ENCODE measurements at regions not wholly inside any gene's neighbourhood (a gene's known extent, or its start where the extent isn't known, plus 50 kb on each side); places are given as distances from the start of the nearest gene placed in this dataset.

DNA sequence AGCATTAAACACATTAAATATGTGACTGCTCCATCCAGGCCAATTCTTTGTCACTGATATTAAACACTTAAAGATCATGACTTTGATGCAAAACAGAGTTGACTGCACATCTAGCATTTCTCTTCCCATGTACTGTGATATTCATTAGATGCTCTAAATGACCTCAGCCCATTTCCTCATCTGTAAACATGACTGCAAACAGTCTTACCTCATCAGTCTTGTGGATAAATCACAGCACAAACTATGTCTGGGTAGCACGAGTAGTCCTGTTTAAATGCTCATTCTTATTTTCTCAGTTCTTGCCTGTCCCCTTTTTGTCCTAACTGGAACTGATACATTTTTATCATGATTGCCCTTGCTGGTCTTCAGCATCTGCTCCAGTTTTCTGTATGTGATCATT is 1974.8 kb upstream of the LRRTM1 start:
- FAIRE-seq (no peak), ATAC-seq (no peak), DNase-seq (ENCODE audit: low read depth, low spot score) (no peak)
- intact Hi-C loops (cut with micrococcal nuclease; ENCODE audit: unreplicated experiment): no loop called here
- Histone ChIP-seq H3K27ac (ENCODE audit: control insufficient read depth, insufficient read depth) (no peak overlapping the region), H3K36me3 (ENCODE audit: control insufficient read depth in 2 of 2, insufficient read depth in 2 of 2, low read length in 1 of 2) (no peaks in the 10 kb centered on the region), H3K27me3 (replicated peaks in 1 of 2; ENCODE audit: control insufficient read depth in 2 of 2, insufficient read depth in 2 of 2, low read length in 1 of 2) (no peaks in the 10 kb centered on the region), H3K4me1 (ENCODE audit: control insufficient read depth, insufficient read depth, low read length) (no peaks in the 10 kb centered on the region), H3K9me3 (replicated peaks; ENCODE audit: control insufficient read depth, insufficient read depth, low read length) (no peaks in the 10 kb centered on the region), H4K20me1 (ENCODE audit: control insufficient read depth, insufficient read depth) (no peaks in the 10 kb centered on the region), H3K4me2 (ENCODE audit: control insufficient read depth, insufficient read depth) (no peak overlapping the region), H3K79me2 (ENCODE audit: control insufficient read depth, insufficient read depth, low read length) (no peaks in the 10 kb centered on the region), H3K4me3 (no peak overlapping the region), H2AFZ (ENCODE audit: control insufficient read depth, low read depth, low read length) (no peak overlapping the region), H3K9ac (ENCODE audit: control insufficient read depth, insufficient read depth, low read length) (no peak overlapping the region)
- SMC1A ChIA-PET (ENCODE audit: uncharacterized antibody, unreplicated experiment): interaction anchor here (0.5 to 1.5 kb wide), 4 partner anchors 36 to 918 kb away, joined by 3 read pairs; no protein-coding TSS in a partner anchor
- POLR2A ChIA-PET: no interaction called here
- BruUV-seq (replicated peaks): no TSS peak
- WGBS (ENCODE audit: insufficient coverage, insufficient replicate concordance, low lambda C conversion rate, missing lambda C conversion rate): 0% methylated on average over 1 of the region's 1 CpG
- in situ Hi-C loops (cut with MboI): no loop called here
- RAD21 ChIA-PET (ENCODE audit: unreplicated experiment): no interaction called here
- CTCF ChIA-PET: interaction anchor here (1.1 kb wide), 1 partner anchor 16 kb away, joined by 3 read pairs; no protein-coding TSS in a partner anchor
- TF ChIP-seq POLR2AphosphoS2 (IDR thresholded peaks at IDR 0.05; ENCODE audit: low read depth, low read length) (no peak), NFIC (IDR thresholded peaks at IDR 0.05; ENCODE audit: low read depth, low read length) (no peak), JUND (IDR thresholded peaks at IDR 0.05; ENCODE audit: low read depth, low read length) (no peak), CBX5 (IDR thresholded peaks at IDR 0.05; ENCODE audit: low read depth) (no peak), PML (IDR thresholded peaks at IDR 0.05; ENCODE audit: low read length) (no peak), BACH1 (IDR thresholded peaks at IDR 0.05; ENCODE audit: borderline replicate concordance) (no peak), CEBPB (IDR thresholded peaks at IDR 0.05; ENCODE audit: borderline replicate concordance in 1 of 2, low read depth in 2 of 2, low read length in 2 of 2) (no peak), NBN (IDR thresholded peaks at IDR 0.05) (no peak), SMAD1 (IDR thresholded peaks at IDR 0.05; ENCODE audit: low read depth, partially characterized antibody) (no peak), RUNX3 (IDR thresholded peaks at IDR 0.05; ENCODE audit: low read length) (no peak), EGR1 (IDR thresholded peaks at IDR 0.05; ENCODE audit: borderline replicate concordance in 1 of 2, low read depth in 2 of 2, low read length in 2 of 2) (no peak), POU2F2 (IDR thresholded peaks at IDR 0.05; ENCODE audit: borderline replicate concordance, low read depth, low read length) (no peak), CBFB (IDR thresholded peaks at IDR 0.05; ENCODE audit: low read depth) (no peak), TCF3 (IDR thresholded peaks at IDR 0.05; ENCODE audit: borderline replicate concordance, insufficient read depth, low read depth, low read length) (no peak), CHD4 (IDR thresholded peaks at IDR 0.05) (no peak)
- TF ChIP-seq, protein P1, sequence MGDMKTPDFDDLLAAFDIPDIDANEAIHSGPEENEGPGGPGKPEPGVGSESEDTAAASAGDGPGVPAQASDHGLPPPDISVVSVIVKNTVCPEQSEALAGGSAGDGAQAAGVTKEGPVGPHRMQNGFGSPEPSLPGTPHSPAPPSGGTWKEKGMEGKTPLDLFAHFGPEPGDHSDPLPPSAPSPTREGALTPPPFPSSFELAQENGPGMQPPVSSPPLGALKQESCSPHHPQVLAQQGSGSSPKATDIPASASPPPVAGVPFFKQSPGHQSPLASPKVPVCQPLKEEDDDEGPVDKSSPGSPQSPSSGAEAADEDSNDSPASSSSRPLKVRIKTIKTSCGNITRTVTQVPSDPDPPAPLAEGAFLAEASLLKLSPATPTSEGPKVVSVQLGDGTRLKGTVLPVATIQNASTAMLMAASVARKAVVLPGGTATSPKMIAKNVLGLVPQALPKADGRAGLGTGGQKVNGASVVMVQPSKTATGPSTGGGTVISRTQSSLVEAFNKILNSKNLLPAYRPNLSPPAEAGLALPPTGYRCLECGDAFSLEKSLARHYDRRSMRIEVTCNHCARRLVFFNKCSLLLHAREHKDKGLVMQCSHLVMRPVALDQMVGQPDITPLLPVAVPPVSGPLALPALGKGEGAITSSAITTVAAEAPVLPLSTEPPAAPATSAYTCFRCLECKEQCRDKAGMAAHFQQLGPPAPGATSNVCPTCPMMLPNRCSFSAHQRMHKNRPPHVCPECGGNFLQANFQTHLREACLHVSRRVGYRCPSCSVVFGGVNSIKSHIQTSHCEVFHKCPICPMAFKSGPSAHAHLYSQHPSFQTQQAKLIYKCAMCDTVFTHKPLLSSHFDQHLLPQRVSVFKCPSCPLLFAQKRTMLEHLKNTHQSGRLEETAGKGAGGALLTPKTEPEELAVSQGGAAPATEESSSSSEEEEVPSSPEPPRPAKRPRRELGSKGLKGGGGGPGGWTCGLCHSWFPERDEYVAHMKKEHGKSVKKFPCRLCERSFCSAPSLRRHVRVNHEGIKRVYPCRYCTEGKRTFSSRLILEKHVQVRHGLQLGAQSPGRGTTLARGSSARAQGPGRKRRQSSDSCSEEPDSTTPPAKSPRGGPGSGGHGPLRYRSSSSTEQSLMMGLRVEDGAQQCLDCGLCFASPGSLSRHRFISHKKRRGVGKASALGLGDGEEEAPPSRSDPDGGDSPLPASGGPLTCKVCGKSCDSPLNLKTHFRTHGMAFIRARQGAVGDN (IDR thresholded peaks at IDR 0.05): no peak
- TF ChIP-seq, protein P2, sequence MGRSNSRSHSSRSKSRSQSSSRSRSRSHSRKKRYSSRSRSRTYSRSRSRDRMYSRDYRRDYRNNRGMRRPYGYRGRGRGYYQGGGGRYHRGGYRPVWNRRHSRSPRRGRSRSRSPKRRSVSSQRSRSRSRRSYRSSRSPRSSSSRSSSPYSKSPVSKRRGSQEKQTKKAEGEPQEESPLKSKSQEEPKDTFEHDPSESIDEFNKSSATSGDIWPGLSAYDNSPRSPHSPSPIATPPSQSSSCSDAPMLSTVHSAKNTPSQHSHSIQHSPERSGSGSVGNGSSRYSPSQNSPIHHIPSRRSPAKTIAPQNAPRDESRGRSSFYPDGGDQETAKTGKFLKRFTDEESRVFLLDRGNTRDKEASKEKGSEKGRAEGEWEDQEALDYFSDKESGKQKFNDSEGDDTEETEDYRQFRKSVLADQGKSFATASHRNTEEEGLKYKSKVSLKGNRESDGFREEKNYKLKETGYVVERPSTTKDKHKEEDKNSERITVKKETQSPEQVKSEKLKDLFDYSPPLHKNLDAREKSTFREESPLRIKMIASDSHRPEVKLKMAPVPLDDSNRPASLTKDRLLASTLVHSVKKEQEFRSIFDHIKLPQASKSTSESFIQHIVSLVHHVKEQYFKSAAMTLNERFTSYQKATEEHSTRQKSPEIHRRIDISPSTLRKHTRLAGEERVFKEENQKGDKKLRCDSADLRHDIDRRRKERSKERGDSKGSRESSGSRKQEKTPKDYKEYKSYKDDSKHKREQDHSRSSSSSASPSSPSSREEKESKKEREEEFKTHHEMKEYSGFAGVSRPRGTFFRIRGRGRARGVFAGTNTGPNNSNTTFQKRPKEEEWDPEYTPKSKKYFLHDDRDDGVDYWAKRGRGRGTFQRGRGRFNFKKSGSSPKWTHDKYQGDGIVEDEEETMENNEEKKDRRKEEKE (IDR thresholded peaks at IDR 0.05): no peak
